ENCODE measurements at regions not wholly inside any gene's neighbourhood (a gene's known extent, or its start where the extent isn't known, plus 50 kb on each side); places are given as distances from the start of the nearest gene placed in this dataset.
A peak's percentile ranks its signal among the peaks of the same experiment; 100 is the strongest.

DNA sequence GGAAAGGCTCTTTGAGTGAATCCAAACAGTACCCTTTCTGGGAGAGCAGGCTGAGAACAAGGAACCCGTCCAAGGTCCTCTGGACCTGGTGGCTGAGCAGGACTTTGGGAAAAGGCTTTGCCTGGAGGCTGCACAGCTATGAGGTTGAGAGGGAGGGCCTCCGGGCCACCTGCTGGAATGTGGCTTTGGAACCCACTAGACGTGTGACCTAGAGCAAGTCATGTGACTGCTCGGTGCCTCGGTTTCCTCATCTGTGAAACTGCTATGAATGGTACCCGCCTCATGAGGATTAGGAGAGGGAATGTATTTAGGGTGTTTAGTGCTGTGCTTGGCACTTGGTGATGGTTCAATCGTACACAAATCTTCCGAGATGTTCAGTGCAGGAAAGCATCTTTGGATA is 50.4 kb downstream of the HAPSTR1 start:
- intact Hi-C loops (cut with micrococcal nuclease), result no loop called here
- DNase-seq (ENCODE audit: low spot score), result no peak
- Mint-ChIP-seq H3K4me1 (ENCODE audit: low read depth) (peaks cover 5% of the 10 kb centered on the region), H3K27ac (no peak overlapping the region), H3K9me3 (no peaks in the 10 kb centered on the region), H3K36me3 (ENCODE audit: low read depth) (no peaks in the 10 kb centered on the region), H3K27me3 (ENCODE audit: low read depth) (peaks cover 5% of the 10 kb centered on the region), H3K4me3 (ENCODE audit: low read depth) (no peak overlapping the region)

GRCh38 chr16:9144106-9144505 is 52.7 kb downstream of the HAPSTR1 start:
- Mint-ChIP-seq H3K4me1 (ENCODE audit: low read depth) (peaks cover 3% of the 10 kb centered on the region), H3K27me3 (ENCODE audit: low read depth) (no peaks in the 10 kb centered on the region), H3K27ac (no peak overlapping the region), H3K9me3 (no peaks in the 10 kb centered on the region), H3K4me3 (ENCODE audit: low read depth) (no peak overlapping the region), H3K36me3 (ENCODE audit: low read depth) (no peaks in the 10 kb centered on the region)
- intact Hi-C loops (cut with micrococcal nuclease), result no loop called here
- no peak for DNase-seq (ENCODE audit: low spot score)

GRCh38 chr16:9148374-9149015 is 57.1 kb downstream of the HAPSTR1 start:
- Mint-ChIP-seq H3K4me3 (ENCODE audit: low read depth) (no peak overlapping the region), H3K27me3 (ENCODE audit: low read depth) (peaks cover 2% of the 10 kb centered on the region), H3K36me3 (ENCODE audit: low read depth) (no peaks in the 10 kb centered on the region), H3K9me3 (no peaks in the 10 kb centered on the region), H3K27ac (no peak overlapping the region), H3K4me1 (ENCODE audit: low read depth) (no peaks in the 10 kb centered on the region)
- intact Hi-C loops (cut with micrococcal nuclease), result no loop called here
- DNase-seq (ENCODE audit: low spot score), result no peak

- Mint-ChIP-seq H3K36me3 (ENCODE audit: low read depth) (no peaks in the 10 kb centered on the region), H3K9me3 (no peaks in the 10 kb centered on the region), H3K27ac (no peak overlapping the region), H3K27me3 (ENCODE audit: low read depth) (peaks cover 6% of the 10 kb centered on the region), H3K4me1 (ENCODE audit: low read depth) (no peaks in the 10 kb centered on the region), H3K4me3 (ENCODE audit: low read depth) (no peak overlapping the region)
- DNase-seq (ENCODE audit: low spot score), result no peak
- intact Hi-C loops (cut with micrococcal nuclease), result no loop called here
Measured at GRCh38 chr16:9151074-9151473, 59.6 kb downstream of the HAPSTR1 start.

- H3K27me3 Mint-ChIP-seq (ENCODE audit: low read depth), result peaks cover 6% of the 10 kb centered on the region
- H3K4me1 Mint-ChIP-seq (ENCODE audit: low read depth), result no peaks in the 10 kb centered on the region
- no peak for DNase-seq (ENCODE audit: low spot score)
- intact Hi-C loops (cut with micrococcal nuclease), result no loop called here
- no peak overlapping the region for H3K4me3 Mint-ChIP-seq (ENCODE audit: low read depth)
- H3K36me3 Mint-ChIP-seq (ENCODE audit: low read depth), result no peaks in the 10 kb centered on the region
- no peaks in the 10 kb centered on the region for H3K9me3 Mint-ChIP-seq
- H3K27ac Mint-ChIP-seq, result no peak overlapping the region
Measured at GRCh38 chr16:9151597-9151996, 60.2 kb downstream of the HAPSTR1 start.

GRCh38 chr16:9152649-9153501 is 61.4 kb downstream of the HAPSTR1 start:
- intact Hi-C loops (cut with micrococcal nuclease), result no loop called here
- Mint-ChIP-seq H3K27ac (no peak overlapping the region), H3K4me1 (ENCODE audit: low read depth) (no peaks in the 10 kb centered on the region), H3K4me3 (ENCODE audit: low read depth) (no peak overlapping the region), H3K27me3 (ENCODE audit: low read depth) (peaks cover 8% of the 10 kb centered on the region), H3K9me3 (no peaks in the 10 kb centered on the region), H3K36me3 (ENCODE audit: low read depth) (no peaks in the 10 kb centered on the region)
- DNase-seq (ENCODE audit: low spot score), result no peak

DNA sequence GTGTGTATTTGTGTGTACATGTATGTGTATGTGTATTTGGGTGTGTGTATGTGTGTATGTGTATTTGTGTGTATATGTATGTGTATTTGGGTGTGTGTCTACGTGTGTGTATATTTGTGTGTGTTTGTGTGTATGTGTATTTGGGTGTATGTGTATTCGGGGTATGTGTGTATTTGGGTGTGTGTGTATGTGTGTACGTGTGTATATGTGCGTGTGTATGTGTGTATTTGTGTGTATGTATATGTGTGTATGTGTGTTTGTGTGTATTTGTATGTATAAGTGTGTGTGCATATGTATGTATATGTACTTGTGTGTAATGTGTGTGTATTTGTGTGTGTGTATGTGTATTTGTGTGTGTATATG is 62.0 kb downstream of the HAPSTR1 start:
- no peaks in the 10 kb centered on the region for H3K36me3 Mint-ChIP-seq (ENCODE audit: low read depth)
- DNase-seq (ENCODE audit: low spot score), result no peak
- H3K4me1 Mint-ChIP-seq (ENCODE audit: low read depth), result no peaks in the 10 kb centered on the region
- H3K9me3 Mint-ChIP-seq, result no peaks in the 10 kb centered on the region
- no peak overlapping the region for H3K27ac Mint-ChIP-seq
- H3K4me3 Mint-ChIP-seq (ENCODE audit: low read depth), result no peak overlapping the region
- intact Hi-C loops (cut with micrococcal nuclease), result no loop called here
- H3K27me3 Mint-ChIP-seq (ENCODE audit: low read depth), result peaks cover 8% of the 10 kb centered on the region

GRCh38 chr16:9154567-9155410 is 63.3 kb downstream of the HAPSTR1 start:
- Mint-ChIP-seq H3K27ac (no peak overlapping the region), H3K27me3 (ENCODE audit: low read depth) (peaks cover 8% of the 10 kb centered on the region), H3K9me3 (no peaks in the 10 kb centered on the region), H3K36me3 (ENCODE audit: low read depth) (no peaks in the 10 kb centered on the region), H3K4me3 (ENCODE audit: low read depth) (no peak overlapping the region), H3K4me1 (ENCODE audit: low read depth) (peaks cover under 1% of the 10 kb centered on the region)
- no peak for DNase-seq (ENCODE audit: low spot score)
- intact Hi-C loops (cut with micrococcal nuclease), result no loop called here

- peaks cover 8% of the 10 kb centered on the region for H3K27me3 Mint-ChIP-seq (ENCODE audit: low read depth)
- DNase-seq (ENCODE audit: low spot score), result no peak
- H3K9me3 Mint-ChIP-seq, result no peaks in the 10 kb centered on the region
- intact Hi-C loops (cut with micrococcal nuclease), result no loop called here
- peaks cover 7% of the 10 kb centered on the region for H3K4me1 Mint-ChIP-seq (ENCODE audit: low read depth)
- no peak overlapping the region for H3K27ac Mint-ChIP-seq
- no peak overlapping the region for H3K4me3 Mint-ChIP-seq (ENCODE audit: low read depth)
- H3K36me3 Mint-ChIP-seq (ENCODE audit: low read depth), result no peaks in the 10 kb centered on the region
Measured at GRCh38 chr16:9155871-9156270, 64.4 kb downstream of the HAPSTR1 start.

GRCh38 chr16:9159839-9160550 is 68.6 kb downstream of the HAPSTR1 start:
- Mint-ChIP-seq H3K36me3 (ENCODE audit: low read depth) (no peaks in the 10 kb centered on the region), H3K4me3 (ENCODE audit: low read depth) (no peak overlapping the region), H3K27me3 (ENCODE audit: low read depth) (peaks cover 3% of the 10 kb centered on the region), H3K9me3 (no peaks in the 10 kb centered on the region), H3K4me1 (ENCODE audit: low read depth) (peaks cover 7% of the 10 kb centered on the region), H3K27ac (no peak overlapping the region)
- peak; percentile 39 for DNase-seq (ENCODE audit: low spot score)
- intact Hi-C loops (cut with micrococcal nuclease), result loop anchor here (2.0 kb wide), 1 partner anchor 1021 kb away; no protein-coding TSS in a partner anchor

GRCh38 chr16:9160551-9160911 is 69.1 kb downstream of the HAPSTR1 start:
- intact Hi-C loops (cut with micrococcal nuclease), result loop anchor here (2.0 kb wide), 1 partner anchor 1020 kb away; no protein-coding TSS in a partner anchor
- no peak for DNase-seq (ENCODE audit: low spot score)
- H3K4me1 Mint-ChIP-seq (ENCODE audit: low read depth), result peaks cover 7% of the 10 kb centered on the region

DNA sequence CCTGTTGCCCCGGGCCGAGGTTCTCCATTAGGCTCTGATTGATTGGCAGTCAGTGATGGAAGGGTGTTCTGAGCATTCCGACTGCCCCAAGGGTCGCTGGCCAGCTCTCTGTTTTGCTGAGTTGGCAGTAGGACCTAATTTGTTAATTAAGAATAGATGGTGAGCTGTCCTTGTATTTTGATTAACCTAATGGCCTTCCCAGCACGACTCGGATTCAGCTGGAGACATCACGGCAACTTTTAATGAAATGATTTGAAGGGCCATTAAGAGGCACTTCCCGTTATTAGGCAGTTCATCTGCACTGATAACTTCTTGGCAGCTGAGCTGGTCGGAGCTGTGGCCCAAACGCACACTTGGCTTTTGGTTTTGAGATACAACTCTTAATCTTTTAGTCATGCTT is 74.2 kb downstream of the HAPSTR1 start:
- H3K27me3 Mint-ChIP-seq (ENCODE audit: low read depth), result no peaks in the 10 kb centered on the region
- intact Hi-C loops (cut with micrococcal nuclease), result no loop called here

More at GRCh38 chr16:9160551-9160911, 69.1 kb downstream of the HAPSTR1 start:
- H3K4me3 Mint-ChIP-seq (ENCODE audit: low read depth), result no peak overlapping the region
- H3K27me3 Mint-ChIP-seq (ENCODE audit: low read depth), result peaks cover 3% of the 10 kb centered on the region
- no peak overlapping the region for H3K27ac Mint-ChIP-seq
- H3K36me3 Mint-ChIP-seq (ENCODE audit: low read depth), result no peaks in the 10 kb centered on the region
- H3K9me3 Mint-ChIP-seq, result no peaks in the 10 kb centered on the region

More for the DNA sequence above, 74.2 kb downstream of the HAPSTR1 start:
- no peak overlapping the region for H3K4me3 Mint-ChIP-seq (ENCODE audit: low read depth)
- no peaks in the 10 kb centered on the region for H3K9me3 Mint-ChIP-seq
- no peaks in the 10 kb centered on the region for H3K36me3 Mint-ChIP-seq (ENCODE audit: low read depth)
- H3K27ac Mint-ChIP-seq, result no peak overlapping the region
- H3K4me1 Mint-ChIP-seq (ENCODE audit: low read depth), result no peaks in the 10 kb centered on the region
- no peak for DNase-seq (ENCODE audit: low spot score)

All from activated T-helper 2 cell treated with anti-CD3 and anti-CD28 coated beads, Interferon-gamma antibody, Interleukin-2, Interleukin-4, amounts not matched to agents 10 μg/mL and 5 μg/mL and 100 μg/mL, durations not matched to agents 14 hours and 24 hours and 36 hours (primary cell).